Esophagus squamous epithelium (tissue), 5 donors: ENCODE measurements at regions not wholly inside any gene's neighbourhood (a gene's known extent, or its start where the extent isn't known, plus 50 kb on each side); places are given as distances from the start of the nearest gene placed in this dataset.

Experiments
- DNase-seq: peaks from one replicate; lab custom pipeline; 2025; lab: John Stamatoyannopoulos, UW
- H3K27ac ChIP-seq, 4 donors: fragments of 200-600 bp; sonication (generic); one replicate each; pipeline ENCODE4 v1.5.1; 2016 to 2019; ENCODE audit warnings: mild to moderate bottlenecking in 1 of 4
- H3K27me3 ChIP-seq, 4 donors: fragments of 200-600 bp; sonication (generic); 1 replicate in 3 of 4; 2 replicates in 1 of 4; pipeline versions ENCODE4 v1.5.1 to v1.6.0; 2017 to 2021; ENCODE audit warnings: antibody characterized with exemption in 1 of 4
- H3K36me3 ChIP-seq, 3 donors: fragments of 200-600 bp; sonication (generic); one replicate each; pipeline ENCODE4 v1.5.1; 2016 to 2019
- H3K4me1 ChIP-seq, 3 donors: fragments of 200-600 bp; sonication (generic); one replicate each; pipeline ENCODE4 v1.5.1; 2017 to 2019
- H3K4me3 ChIP-seq, 4 donors: fragments of 200-600 bp; sonication (generic); 1 replicate in 3 of 4; 2 replicates in 1 of 4; pipeline ENCODE4 v1.5.1; 2016 to 2019; ENCODE audit warnings: mild to moderate bottlenecking in 2 of 4, moderate library complexity in 1 of 4
- H3K9me3 ChIP-seq, 3 donors: fragments of 200-600 bp; sonication (generic); one replicate each; pipeline ENCODE4 v1.5.1; 2016 to 2019
- CTCF ChIP-seq, 6 experiments: fragments of 450-650 bp in 4 of 6; fragments of 200-600 bp in 2 of 6; sonication (generic) in 2 of 6; IDR thresholded peaks; one replicate each; pipeline ENCODE4 v1.5.1; 2016 to 2019; ENCODE audit warnings: antibody characterized with exemption in 6 of 6, mild to moderate bottlenecking in 4 of 6, moderate library complexity in 4 of 6
- POLR2A ChIP-seq, 4 donors: fragments of 450-650 bp; IDR thresholded peaks; one replicate each; pipeline ENCODE4 v1.6.1; 2017; ENCODE audit warnings: antibody characterized with exemption in 4 of 4, mild to moderate bottlenecking in 4 of 4, moderate library complexity in 3 of 4
- WGBS, 2 donors: methylation state at CpG; one replicate each; pipeline ENCODE4 v1.1.5; 2018; 5-methylcytosine and 5-hydroxymethylcytosine counted together
- intact Hi-C: fragments of 100-400 bp; cut with DNase I; formaldehyde crosslinking; loops from one replicate; pipeline ENCODE4 v1.15.0; 2022
- donor health status: DM: yes; HTN: yes; CAD: no.

DNA sequence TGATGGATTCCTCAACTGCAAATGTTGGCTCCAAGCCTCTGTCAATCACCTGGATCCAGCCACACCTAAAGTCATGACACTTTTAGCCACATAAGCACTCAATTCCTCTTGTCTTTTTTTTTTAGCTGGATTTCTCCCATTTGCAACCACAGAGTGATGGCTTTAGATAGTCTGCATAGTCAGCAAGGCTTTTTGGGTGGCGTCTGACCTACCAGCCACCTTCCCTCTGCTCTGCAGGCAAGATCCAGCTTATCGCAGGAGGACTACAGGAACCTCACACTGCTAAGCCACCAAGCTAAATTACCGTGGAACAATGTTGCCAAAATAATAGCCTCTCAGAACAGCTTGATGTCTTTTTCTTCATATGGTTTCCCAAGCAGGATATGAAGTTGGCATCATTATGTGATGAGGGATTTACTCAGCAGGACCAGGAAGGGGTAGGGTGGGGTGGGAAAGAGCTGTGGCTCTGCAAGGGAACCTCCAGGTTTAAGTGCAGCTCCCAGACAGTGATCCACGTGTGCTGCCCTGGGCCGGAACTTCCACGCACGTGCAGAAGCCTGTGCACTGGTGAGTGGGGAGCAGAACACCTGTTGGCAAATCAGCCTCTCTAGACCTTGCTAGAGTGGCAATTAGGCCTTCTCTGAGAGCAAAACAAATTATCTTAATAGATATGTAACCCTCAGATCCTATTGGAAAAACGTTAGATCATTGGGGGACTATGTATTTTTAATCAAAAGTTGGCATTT lies 170.6 kb upstream of the NCK2 start:
- Histone ChIP-seq H3K36me3 (no peaks in the 10 kb centered on the region), H3K4me3 (no peak overlapping the region), H3K27ac (peak overlapping the region; percentile 24 to 46 (median 30)), H3K9me3 (no peaks in the 10 kb centered on the region), H3K27me3 (no peaks in the 10 kb centered on the region), H3K4me1 (peaks cover 16 to 43% (median 27%) of the 10 kb centered on the region in 3 donors)
- intact Hi-C loops: no loop called here
- TF ChIP-seq POLR2A (IDR thresholded peaks at IDR 0.05) (no peak), CTCF (IDR thresholded peaks at IDR 0.05) (no peak)
- no peak for DNase-seq
- WGBS, 2 donors: 57 to 63% methylated on average over 4 to 8 of the region's 8 CpGs

- H3K4me1 ChIP-seq: peaks cover 16 to 43% (median 27%) of the 10 kb centered on the region in 3 donors
- peak overlapping the region; percentile 24 to 46 (median 30) for H3K27ac ChIP-seq
- intact Hi-C loops: no loop called here
- TF ChIP-seq POLR2A (IDR thresholded peaks at IDR 0.05) (no peak), CTCF (IDR thresholded peaks at IDR 0.05) (no peak)
- no peaks in the 10 kb centered on the region for H3K36me3 ChIP-seq
- peaks cover 0 to under 1% (median 0%) of the 10 kb centered on the region in 4 donors for H3K27me3 ChIP-seq
- H3K4me3 ChIP-seq: peak overlapping the region in 1 of 4 donors; percentile 33
- DNase-seq: no peak
- no peaks in the 10 kb centered on the region for H3K9me3 ChIP-seq
- 18 to 55% methylated on average over 5 of the region's 5 CpGs for WGBS, 2 donors
These were observed 171.2 kb upstream of the NCK2 start for GRCh38 chr2:105573490-105573889.

DNA sequence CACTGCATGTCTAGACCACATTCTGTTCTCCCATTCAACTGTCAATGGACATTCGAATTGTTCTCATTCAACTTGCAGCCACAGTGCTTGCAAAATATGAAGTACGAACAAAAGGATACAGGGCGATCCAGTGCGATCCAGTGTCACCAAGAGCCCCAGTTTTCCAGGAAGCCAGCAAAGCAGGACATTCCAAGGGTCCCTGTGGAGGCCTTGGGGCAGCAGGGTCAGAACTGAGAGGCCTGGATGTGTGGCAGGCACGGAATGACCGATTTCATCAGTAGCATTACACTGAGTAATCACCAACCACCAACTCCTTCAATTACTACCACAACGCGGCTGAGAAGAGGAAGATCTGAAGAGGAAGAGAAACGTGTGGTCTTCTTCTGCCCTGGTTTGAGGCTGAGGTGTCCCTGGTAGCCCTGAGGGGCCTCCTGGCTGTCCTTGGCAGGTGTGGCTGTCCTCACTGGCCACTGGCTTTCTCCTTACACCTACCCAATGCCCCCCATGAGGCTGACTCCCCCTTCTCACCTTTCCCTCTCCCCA lies 172.7 kb upstream of the FHL2 start:
- Histone ChIP-seq H3K27ac (peak overlapping the region in 2 of 4 donors; percentile 28 to 43), H3K4me3 (no peak overlapping the region), H3K36me3 (no peaks in the 10 kb centered on the region), H3K9me3 (no peaks in the 10 kb centered on the region), H3K27me3 (peaks cover 0 to 16% (median 0%) of the 10 kb centered on the region in 4 donors), H3K4me1 (peaks cover 16 to 48% (median 22%) of the 10 kb centered on the region in 3 donors)
- DNase-seq: no peak
- no peak for TF ChIP-seq CTCF (IDR thresholded peaks at IDR 0.05)
- 36 to 79% methylated on average over 3 to 8 of the region's 9 CpGs for WGBS, 2 donors
- intact Hi-C loops: no loop called here

DNA sequence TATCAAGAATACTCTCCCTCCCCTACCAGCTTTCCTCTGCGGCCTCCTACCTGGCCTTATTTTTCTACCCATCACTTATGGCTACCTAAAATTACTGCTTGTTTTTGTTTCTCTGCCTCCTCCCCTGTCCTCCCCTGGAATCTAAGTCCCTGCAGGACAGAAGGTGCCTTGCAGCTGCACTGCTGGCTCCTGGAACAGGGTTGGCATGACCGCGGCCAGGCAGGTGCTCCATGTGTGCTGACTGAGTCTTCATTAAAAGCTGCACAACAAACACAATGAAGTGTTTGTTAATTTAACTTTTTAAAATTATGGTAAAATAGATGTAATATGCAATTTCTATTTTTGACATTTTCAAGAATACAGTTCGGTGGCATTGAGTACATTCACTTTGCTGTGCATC lies 171.9 kb upstream of the FHL2 start:
- Histone ChIP-seq H3K4me1 (peaks cover 11 to 40% (median 16%) of the 10 kb centered on the region in 3 donors), H3K27ac (no peak overlapping the region), H3K27me3 (peaks cover 0 to 16% (median 0%) of the 10 kb centered on the region in 4 donors), H3K4me3 (no peak overlapping the region), H3K36me3 (no peaks in the 10 kb centered on the region), H3K9me3 (no peaks in the 10 kb centered on the region)
- TF ChIP-seq CTCF (IDR thresholded peaks at IDR 0.05) (no peak), POLR2A (IDR thresholded peaks at IDR 0.05) (no peak)
- intact Hi-C loops: no loop called here
- DNase-seq: no peak
- 89 to 98% methylated on average over 4 of the region's 4 CpGs for WGBS, 2 donors

GRCh38 chr2:105570326-105570725 lies 171.5 kb upstream of the FHL2 start:
- WGBS, 2 donors: 94 to 99% methylated on average over 8 of the region's 8 CpGs
- TF ChIP-seq POLR2A (IDR thresholded peaks at IDR 0.05) (no peak), CTCF (IDR thresholded peaks at IDR 0.05) (no peak)
- Histone ChIP-seq H3K4me1 (peaks cover 9 to 36% (median 12%) of the 10 kb centered on the region in 3 donors), H3K27me3 (peaks cover 0 to 16% (median 0%) of the 10 kb centered on the region in 4 donors), H3K27ac (no peak overlapping the region), H3K9me3 (no peaks in the 10 kb centered on the region), H3K36me3 (no peaks in the 10 kb centered on the region), H3K4me3 (no peak overlapping the region)
- DNase-seq: no peak
- intact Hi-C loops: no loop called here
